ENCODE measurements at regions not wholly inside any gene's neighbourhood (a gene's known extent, or its start where the extent isn't known, plus 50 kb on each side); places are given as distances from the start of the nearest gene placed in this dataset.
A peak's percentile ranks its signal among the peaks of the same experiment; 100 is the strongest.
"Not testable (repeated sequence)": the region's sequence is repeated elsewhere in the genome, so short reads cannot be mapped to it uniquely, and the experiment has no call there.

- 90% methylated on average over 1 of the region's 1 CpG for WGBS (ENCODE audit: insufficient coverage)
- H3K4me1 ChIP-seq (ENCODE audit: control insufficient read depth, insufficient read depth, low read length): peaks cover 6% of the 10 kb centered on the region
- peaks cover 2% of the 10 kb centered on the region for H3K9me3 ChIP-seq (replicated peaks; ENCODE audit: control insufficient read depth, low read depth, low read length)
- H3K4me3 ChIP-seq (ENCODE audit: low read length): no peak overlapping the region
- no peaks in the 10 kb centered on the region for H3K36me3 ChIP-seq (ENCODE audit: control insufficient read depth, insufficient read depth, low read length)
- H3K27ac ChIP-seq (ENCODE audit: low read length): no peak overlapping the region
- no peak for DNase-seq
- H3K27me3 ChIP-seq (ENCODE audit: control insufficient read depth, insufficient read depth, low read length): peaks cover 2% of the 10 kb centered on the region
Observed at GRCh38 chr17:31780483-31780882, 78.6 kb downstream of the COPRS start.

- no peaks in the 10 kb centered on the region for H3K36me3 ChIP-seq (ENCODE audit: control insufficient read depth, insufficient read depth, low read length)
- 17% methylated on average over 1 of the region's 4 CpGs for WGBS (ENCODE audit: insufficient coverage)
- peak; percentile 64 for DNase-seq
Observed at GRCh38 chr17:31778523-31778922, 80.5 kb downstream of the COPRS start.

GRCh38 chr17:31771328-31771727 lies 87.7 kb downstream of the COPRS start:
- H3K27me3 ChIP-seq (ENCODE audit: control insufficient read depth, insufficient read depth, low read length); H3K4me1 ChIP-seq (ENCODE audit: control insufficient read depth, insufficient read depth, low read length); H3K4me3 ChIP-seq (ENCODE audit: low read length); H3K36me3 ChIP-seq (ENCODE audit: control insufficient read depth, insufficient read depth, low read length); DNase-seq; H3K9me3 ChIP-seq (replicated peaks; ENCODE audit: control insufficient read depth, low read depth, low read length); H3K27ac ChIP-seq (ENCODE audit: low read length): not testable (repeated sequence)
- 63% methylated on average over 2 of the region's 3 CpGs for WGBS (ENCODE audit: insufficient coverage)

More at GRCh38 chr17:31778523-31778922, 80.5 kb downstream of the COPRS start:
- peak overlapping the region; percentile 56 for H3K27ac ChIP-seq (ENCODE audit: low read length)
- peaks cover 2% of the 10 kb centered on the region for H3K27me3 ChIP-seq (ENCODE audit: control insufficient read depth, insufficient read depth, low read length)
- H3K4me1 ChIP-seq (ENCODE audit: control insufficient read depth, insufficient read depth, low read length): peaks cover 6% of the 10 kb centered on the region
- H3K9me3 ChIP-seq (replicated peaks; ENCODE audit: control insufficient read depth, low read depth, low read length): peaks cover 2% of the 10 kb centered on the region
- H3K4me3 ChIP-seq (ENCODE audit: low read length): no peak overlapping the region

- no CpG with 5 or more reads among the region's 3 CpGs for WGBS (ENCODE audit: insufficient coverage)
- not testable (repeated sequence) for H3K4me3 ChIP-seq (ENCODE audit: low read length); H3K36me3 ChIP-seq (ENCODE audit: control insufficient read depth, insufficient read depth, low read length); H3K27me3 ChIP-seq (ENCODE audit: control insufficient read depth, insufficient read depth, low read length); DNase-seq; H3K4me1 ChIP-seq (ENCODE audit: control insufficient read depth, insufficient read depth, low read length); H3K9me3 ChIP-seq (replicated peaks; ENCODE audit: control insufficient read depth, low read depth, low read length); H3K27ac ChIP-seq (ENCODE audit: low read length)
Observed at GRCh38 chr17:31770501-31770900, 88.5 kb downstream of the COPRS start.

- 100% methylated on average over 3 of the region's 7 CpGs for WGBS (ENCODE audit: insufficient coverage)
- not testable (repeated sequence) for H3K36me3 ChIP-seq (ENCODE audit: control insufficient read depth, insufficient read depth, low read length); DNase-seq; H3K4me3 ChIP-seq (ENCODE audit: low read length); H3K4me1 ChIP-seq (ENCODE audit: control insufficient read depth, insufficient read depth, low read length); H3K27ac ChIP-seq (ENCODE audit: low read length); H3K9me3 ChIP-seq (replicated peaks; ENCODE audit: control insufficient read depth, low read depth, low read length); H3K27me3 ChIP-seq (ENCODE audit: control insufficient read depth, insufficient read depth, low read length)
Observed at GRCh38 chr17:31761836-31762510, 97.1 kb downstream of the COPRS start.

DNA sequence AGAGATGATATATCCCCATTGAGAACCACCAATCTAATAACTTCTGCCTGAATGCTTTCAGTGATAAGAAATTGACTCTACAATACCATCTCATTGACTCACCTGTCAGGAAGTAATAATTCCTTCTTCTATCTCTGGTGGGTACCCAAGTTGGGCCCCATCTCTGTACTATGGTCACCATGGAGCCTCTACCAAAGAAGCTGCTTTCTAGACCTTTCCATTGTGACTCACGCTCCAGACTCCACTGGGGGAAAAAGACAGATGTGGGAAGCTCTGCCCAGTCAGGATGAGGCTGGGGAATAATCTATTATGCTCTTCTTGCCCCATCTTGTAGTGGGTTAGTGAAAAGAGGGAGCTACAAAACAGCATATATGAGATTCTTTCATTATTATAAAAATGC lies 100.4 kb downstream of the COPRS start:
- peaks cover 2% of the 10 kb centered on the region for H3K27me3 ChIP-seq (ENCODE audit: control insufficient read depth, insufficient read depth, low read length)
- no CpG with 5 or more reads among the region's 1 CpG for WGBS (ENCODE audit: insufficient coverage)
- DNase-seq: no peak
- no peak overlapping the region for H3K27ac ChIP-seq (ENCODE audit: low read length)
- no peak overlapping the region for H3K4me3 ChIP-seq (ENCODE audit: low read length)
- H3K4me1 ChIP-seq (ENCODE audit: control insufficient read depth, insufficient read depth, low read length): peaks cover under 1% of the 10 kb centered on the region
- peaks cover 2% of the 10 kb centered on the region for H3K9me3 ChIP-seq (replicated peaks; ENCODE audit: control insufficient read depth, low read depth, low read length)
- H3K36me3 ChIP-seq (ENCODE audit: control insufficient read depth, insufficient read depth, low read length): no peaks in the 10 kb centered on the region

- no CpG with 5 or more reads among the region's 2 CpGs for WGBS (ENCODE audit: insufficient coverage)
- DNase-seq: no peak
- Histone ChIP-seq H3K9me3 (replicated peaks; ENCODE audit: control insufficient read depth, low read depth, low read length) (no peaks in the 10 kb centered on the region), H3K27me3 (ENCODE audit: control insufficient read depth, insufficient read depth, low read length) (peaks cover 2% of the 10 kb centered on the region), H3K27ac (ENCODE audit: low read length) (no peak overlapping the region), H3K4me1 (ENCODE audit: control insufficient read depth, insufficient read depth, low read length) (peaks cover 4% of the 10 kb centered on the region), H3K4me3 (ENCODE audit: low read length) (no peak overlapping the region), H3K36me3 (ENCODE audit: control insufficient read depth, insufficient read depth, low read length) (no peaks in the 10 kb centered on the region)
Observed at GRCh38 chr17:31757097-31757496, 101.9 kb downstream of the COPRS start.

- no peak for DNase-seq
- WGBS (ENCODE audit: insufficient coverage): 63% methylated on average over 2 of the region's 7 CpGs
- Histone ChIP-seq H3K36me3 (ENCODE audit: control insufficient read depth, insufficient read depth, low read length) (no peaks in the 10 kb centered on the region), H3K9me3 (replicated peaks; ENCODE audit: control insufficient read depth, low read depth, low read length) (no peaks in the 10 kb centered on the region), H3K27me3 (ENCODE audit: control insufficient read depth, insufficient read depth, low read length) (no peaks in the 10 kb centered on the region), H3K4me3 (ENCODE audit: low read length) (no peak overlapping the region), H3K27ac (ENCODE audit: low read length) (no peak overlapping the region), H3K4me1 (ENCODE audit: control insufficient read depth, insufficient read depth, low read length) (peaks cover 6% of the 10 kb centered on the region)
Observed at GRCh38 chr17:31754239-31754945, 104.7 kb downstream of the COPRS start.

- H3K27ac ChIP-seq (ENCODE audit: low read length): no peak overlapping the region
- H3K27me3 ChIP-seq (ENCODE audit: control insufficient read depth, insufficient read depth, low read length): no peaks in the 10 kb centered on the region
- 100% methylated on average over 2 of the region's 2 CpGs for WGBS (ENCODE audit: insufficient coverage)
- no peaks in the 10 kb centered on the region for H3K9me3 ChIP-seq (replicated peaks; ENCODE audit: control insufficient read depth, low read depth, low read length)
- DNase-seq: no peak
- peaks cover 6% of the 10 kb centered on the region for H3K4me1 ChIP-seq (ENCODE audit: control insufficient read depth, insufficient read depth, low read length)
- H3K4me3 ChIP-seq (ENCODE audit: low read length): no peak overlapping the region
- no peaks in the 10 kb centered on the region for H3K36me3 ChIP-seq (ENCODE audit: control insufficient read depth, insufficient read depth, low read length)
Observed at GRCh38 chr17:31753011-31753410, 106.0 kb downstream of the COPRS start.

- Histone ChIP-seq H3K4me1 (ENCODE audit: control insufficient read depth, insufficient read depth, low read length) (peaks cover 6% of the 10 kb centered on the region), H3K27me3 (ENCODE audit: control insufficient read depth, insufficient read depth, low read length) (no peaks in the 10 kb centered on the region), H3K27ac (ENCODE audit: low read length) (no peak overlapping the region), H3K4me3 (ENCODE audit: low read length) (no peak overlapping the region), H3K36me3 (ENCODE audit: control insufficient read depth, insufficient read depth, low read length) (no peaks in the 10 kb centered on the region), H3K9me3 (replicated peaks; ENCODE audit: control insufficient read depth, low read depth, low read length) (no peaks in the 10 kb centered on the region)
- 94% methylated on average over 3 of the region's 6 CpGs for WGBS (ENCODE audit: insufficient coverage)
- no peak for DNase-seq
Observed at GRCh38 chr17:31752584-31752983, 106.5 kb downstream of the COPRS start.
